ENCODE measurements at regions not wholly inside any gene's neighbourhood (a gene's known extent, or its start where the extent isn't known, plus 50 kb on each side); places are given as distances from the start of the nearest gene placed in this dataset.
"Not testable (repeated sequence)": the region's sequence is repeated elsewhere in the genome, so short reads cannot be mapped to it uniquely, and the experiment has no call there.

GRCh38 chr3:82038556-82038955 is 277.1 kb upstream of the GBE1 start:
- no peak for DNase-seq (ENCODE audit: low spot score)
- no peak for FAIRE-seq

DNA sequence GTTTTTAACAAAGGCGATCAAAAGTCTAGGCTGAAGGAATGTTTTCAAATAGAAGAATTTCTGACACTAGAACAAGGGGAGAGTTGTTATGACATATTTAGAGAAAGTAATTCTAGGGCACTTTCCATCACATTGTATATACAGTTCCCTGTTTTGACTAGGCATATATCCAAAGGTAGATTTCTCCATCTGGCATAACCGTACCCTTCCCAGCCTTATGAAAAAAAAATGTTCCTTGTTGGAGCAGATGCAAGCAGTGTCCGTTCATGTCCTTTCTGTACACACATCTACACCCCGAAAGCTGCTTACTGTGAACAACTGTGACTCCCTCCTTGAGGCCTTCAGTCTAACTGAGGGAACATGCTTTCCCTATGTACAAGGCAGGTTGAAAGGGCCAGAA is 271.7 kb upstream of the GBE1 start:
- DNase-seq (ENCODE audit: low spot score) (no peak), FAIRE-seq (no peak)

GRCh38 chr3:82031596-82031995 is 270.2 kb upstream of the GBE1 start:
- no peak for FAIRE-seq
- DNase-seq (ENCODE audit: low spot score) = no peak

- no peak for FAIRE-seq
- DNase-seq (ENCODE audit: low spot score) = no peak
Measured at GRCh38 chr3:82030916-82031315, 269.5 kb upstream of the GBE1 start.

GRCh38 chr3:82022836-82023235 is 261.4 kb upstream of the GBE1 start:
- DNase-seq (ENCODE audit: low spot score) (no peak), FAIRE-seq (no peak)

- FAIRE-seq (no peak), DNase-seq (ENCODE audit: low spot score) (no peak)
Measured at GRCh38 chr3:82020282-82020681, 258.8 kb upstream of the GBE1 start.

DNA sequence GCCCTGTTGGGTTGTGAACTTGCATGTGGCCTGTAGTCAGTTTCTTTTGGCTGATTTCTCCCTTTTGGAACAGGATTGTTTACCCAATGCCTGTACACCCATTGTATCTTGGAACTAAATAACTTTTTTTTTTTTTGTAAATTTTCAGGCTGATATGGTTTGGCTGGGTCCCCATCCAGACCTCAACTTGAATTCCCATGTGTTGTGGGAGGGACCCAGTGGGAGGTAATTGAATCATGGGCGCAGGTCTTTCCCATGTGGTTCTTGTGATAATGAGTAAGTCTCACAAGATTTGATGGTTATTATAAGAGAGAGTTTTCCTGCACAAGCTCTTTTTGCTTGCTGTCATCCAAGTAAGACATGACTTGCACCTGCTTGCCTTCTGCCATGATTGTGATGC is 253.8 kb upstream of the GBE1 start:
- DNase-seq (ENCODE audit: low spot score) (no peak), FAIRE-seq (no peak)

- FAIRE-seq (no peak), DNase-seq (ENCODE audit: low spot score) (no peak)
Measured at GRCh38 chr3:82012775-82013174, 251.3 kb upstream of the GBE1 start.

GRCh38 chr3:82011336-82011735 is 249.9 kb upstream of the GBE1 start:
- DNase-seq (ENCODE audit: low spot score) (no peak), FAIRE-seq (no peak)

GRCh38 chr3:82005266-82005665 is 243.8 kb upstream of the GBE1 start:
- no peak for DNase-seq (ENCODE audit: low spot score)
- FAIRE-seq = no peak

- FAIRE-seq (no peak), DNase-seq (ENCODE audit: low spot score) (no peak)
Measured at GRCh38 chr3:82004266-82004665, 242.8 kb upstream of the GBE1 start.

DNA sequence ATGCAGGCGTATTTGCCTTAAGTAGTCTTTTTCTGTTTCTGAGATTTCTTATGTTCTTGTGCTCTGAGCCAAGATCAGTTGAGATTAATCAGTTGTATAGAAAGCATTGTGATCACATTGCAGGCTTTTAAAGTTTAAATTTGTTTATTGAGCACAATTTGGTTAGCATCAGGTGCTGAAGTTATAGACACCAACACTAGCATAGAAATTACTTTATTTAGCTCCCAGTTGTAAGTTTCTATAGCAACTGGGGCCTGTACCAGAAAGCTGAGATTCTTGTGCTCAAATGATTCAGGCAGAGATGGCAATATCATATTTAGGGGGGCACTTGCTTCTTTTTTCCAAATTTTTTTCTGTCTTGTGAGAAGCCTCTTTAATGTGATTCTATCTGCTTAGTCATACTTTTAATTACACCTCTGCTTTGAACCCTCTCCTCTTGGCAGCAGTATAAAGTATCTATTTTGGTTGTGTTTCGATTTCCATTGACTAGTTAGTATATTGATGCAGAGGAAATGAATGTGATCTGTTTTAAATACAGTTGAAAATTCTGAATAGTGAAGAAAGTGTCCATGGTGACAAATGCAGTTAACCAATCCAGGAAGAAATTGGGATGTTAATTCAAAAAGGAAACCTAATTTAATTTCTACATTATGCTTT is 241.7 kb upstream of the GBE1 start:
- FAIRE-seq (no peak), DNase-seq (ENCODE audit: low spot score) (no peak)

GRCh38 chr3:82002491-82002890 is 241.0 kb upstream of the GBE1 start:
- DNase-seq (ENCODE audit: low spot score) (no peak), FAIRE-seq (no peak)

DNA sequence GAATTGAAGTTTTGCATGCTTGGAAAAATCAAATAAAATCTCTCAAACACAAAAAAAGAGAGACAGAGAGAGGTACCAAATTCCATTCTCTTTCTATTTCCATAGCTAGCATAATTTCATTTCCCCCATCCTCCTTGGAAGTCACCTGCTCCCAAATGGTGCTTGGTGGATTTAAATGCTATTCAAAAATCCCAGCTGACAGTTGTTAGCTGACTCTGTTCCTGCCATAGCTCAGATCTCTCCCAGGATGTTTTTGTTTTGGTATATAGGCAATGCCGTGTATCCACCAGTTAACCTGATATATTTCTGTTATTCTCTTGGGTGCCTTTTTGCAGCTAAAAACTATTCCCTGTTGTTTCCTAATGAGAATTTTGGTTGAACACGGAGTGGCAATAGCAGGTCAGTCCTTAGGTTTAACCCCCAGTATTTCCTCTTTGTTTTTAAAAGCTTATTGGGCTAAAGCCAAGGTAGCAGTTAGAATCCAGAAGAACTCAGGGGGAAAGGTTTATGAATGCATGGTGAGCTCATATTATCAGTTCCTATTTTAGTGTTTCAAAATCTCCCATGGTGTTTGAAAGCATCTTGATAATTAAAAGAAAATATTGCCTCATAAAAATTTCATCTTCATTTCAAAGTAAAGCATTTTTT is 240.0 kb upstream of the GBE1 start:
- no peak for DNase-seq (ENCODE audit: low spot score)
- no peak for FAIRE-seq

DNA sequence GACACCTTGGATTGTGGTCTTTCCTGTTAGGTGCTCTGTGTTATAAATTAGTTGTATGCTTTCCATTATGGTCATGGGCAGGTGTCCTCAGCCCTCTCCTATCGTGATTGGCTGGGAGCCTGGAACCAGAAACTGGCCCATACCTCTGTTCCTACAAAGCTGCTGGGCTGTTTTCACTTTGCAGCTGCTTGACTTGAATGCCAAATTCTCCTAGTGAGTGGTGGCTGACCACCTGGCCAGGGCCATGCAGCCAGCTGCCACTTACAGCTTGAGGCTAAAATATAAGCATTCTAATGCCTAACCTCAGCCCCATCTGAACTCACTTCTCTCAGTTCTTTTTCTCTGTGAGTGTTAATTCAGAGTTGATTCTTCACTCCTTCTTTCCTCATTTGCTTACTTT is 239.3 kb upstream of the GBE1 start:
- no peak for DNase-seq (ENCODE audit: low spot score)
- FAIRE-seq = no peak

DNA sequence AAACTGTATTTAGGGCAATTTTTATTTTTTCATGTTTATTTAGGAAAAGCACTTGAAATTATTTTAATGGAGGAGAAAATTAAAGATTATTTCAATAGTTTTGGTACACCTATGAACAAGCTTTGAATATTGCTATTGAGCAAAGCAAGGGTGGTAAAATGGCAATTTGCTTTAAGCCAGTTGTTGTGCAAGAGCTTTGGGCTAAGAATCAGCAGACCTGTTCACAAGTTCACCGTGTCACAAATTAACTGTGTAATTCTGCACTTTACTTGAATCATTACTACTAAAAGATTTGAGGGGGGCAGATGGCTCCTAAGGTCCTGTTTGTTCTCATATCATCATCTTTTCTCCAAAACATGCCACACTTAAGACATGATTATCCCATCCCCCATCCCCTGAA is 238.9 kb upstream of the GBE1 start:
- no peak for FAIRE-seq
- no peak for DNase-seq (ENCODE audit: low spot score)

GRCh38 chr3:81998907-81999306 is 237.5 kb upstream of the GBE1 start:
- no peak for FAIRE-seq
- no peak for DNase-seq (ENCODE audit: low spot score)

DNA sequence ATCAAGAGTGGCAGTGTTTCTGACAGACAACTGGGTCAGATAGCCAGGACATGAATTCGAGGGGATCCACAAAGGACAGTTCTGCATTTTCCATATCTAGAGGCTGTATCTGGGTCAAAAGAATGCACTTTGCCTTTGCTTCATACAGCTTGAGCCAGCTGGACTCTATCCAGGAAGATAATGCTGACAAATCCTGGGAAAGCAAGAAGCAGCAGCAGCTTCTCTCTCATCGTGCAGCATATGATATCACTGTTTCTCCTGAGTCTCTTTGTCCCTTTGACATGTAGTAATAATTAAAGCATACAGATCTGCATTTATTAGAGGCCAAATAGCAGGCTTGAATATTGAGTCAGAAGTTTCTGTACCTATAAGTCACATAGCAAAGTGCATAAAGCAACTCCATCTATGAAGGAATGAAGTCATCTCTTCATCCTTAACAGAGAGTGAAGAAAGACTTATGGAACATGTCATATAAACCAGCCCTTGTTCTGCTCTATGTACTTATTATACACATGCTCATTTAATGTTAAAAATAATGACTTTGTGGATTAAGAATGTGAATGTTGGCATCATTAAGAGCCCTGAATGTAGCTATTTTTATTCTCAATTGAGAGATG is 236.8 kb upstream of the GBE1 start:
- FAIRE-seq (no peak), DNase-seq (ENCODE audit: low spot score) (no peak)

DNA sequence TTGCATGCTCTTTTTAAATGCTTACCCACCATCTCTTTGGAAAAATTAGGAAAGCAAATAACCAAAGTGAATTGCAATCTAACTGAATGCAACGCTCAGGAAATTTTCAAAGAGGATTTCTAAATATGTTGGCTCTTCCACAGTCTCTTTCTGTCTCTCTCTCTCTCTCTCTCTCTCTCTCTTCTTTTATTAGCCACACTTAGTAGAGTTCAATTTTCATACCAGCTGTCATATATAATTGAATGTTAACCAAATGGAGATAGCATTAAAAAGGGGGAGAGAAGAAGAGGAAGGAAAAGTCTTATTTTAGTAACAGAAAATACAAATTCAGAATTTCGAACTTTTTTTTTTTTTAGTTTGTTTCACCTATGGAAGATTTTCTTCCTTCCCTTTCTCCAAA is 235.9 kb upstream of the GBE1 start:
- no peak for FAIRE-seq
- DNase-seq (ENCODE audit: low spot score) = no peak

DNA sequence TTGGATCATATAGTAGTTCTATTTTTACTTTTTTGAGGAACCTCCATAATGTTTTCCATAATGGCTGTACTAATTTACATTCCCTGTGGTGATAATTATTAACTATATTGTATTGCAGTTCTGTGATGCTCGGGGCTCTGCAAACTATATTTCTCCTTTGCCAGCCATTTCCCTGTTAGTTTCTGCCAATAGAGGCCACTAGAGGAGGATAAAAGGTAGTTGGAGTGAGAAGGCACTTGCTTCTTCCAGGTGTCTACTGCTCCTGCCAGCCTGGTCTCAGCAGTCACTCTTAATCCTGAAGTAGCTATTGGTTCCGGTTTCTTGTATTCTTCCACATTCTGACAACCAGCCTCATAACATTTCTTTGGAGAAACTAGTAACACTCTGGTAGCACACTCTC is 233.9 kb upstream of the GBE1 start:
- FAIRE-seq (no peak), DNase-seq (ENCODE audit: low spot score) (no peak)

- no peak for FAIRE-seq
- DNase-seq (ENCODE audit: low spot score) = no peak
Measured at GRCh38 chr3:81989758-81990157, 228.3 kb upstream of the GBE1 start.

DNA sequence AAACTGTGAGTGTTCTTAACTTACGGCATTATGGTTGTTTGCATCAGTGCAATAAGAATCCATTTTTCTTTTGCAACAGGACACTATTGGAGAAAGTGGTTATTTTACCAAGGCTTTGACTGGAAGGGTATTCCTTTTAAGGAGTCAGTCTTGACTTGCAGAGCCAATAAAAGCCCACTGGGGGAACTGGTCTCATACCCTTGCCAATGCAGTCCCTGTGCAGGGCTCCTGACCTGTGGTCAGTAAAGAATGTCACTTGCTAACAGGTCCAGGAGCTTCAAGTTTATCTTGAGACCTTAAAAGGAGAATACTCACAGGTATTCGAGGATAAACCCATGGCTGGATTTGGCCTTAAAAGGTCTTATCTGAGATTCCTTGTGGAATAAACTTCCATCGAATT is 227.8 kb upstream of the GBE1 start:
- FAIRE-seq = no peak
- no peak for DNase-seq (ENCODE audit: low spot score)

DNA sequence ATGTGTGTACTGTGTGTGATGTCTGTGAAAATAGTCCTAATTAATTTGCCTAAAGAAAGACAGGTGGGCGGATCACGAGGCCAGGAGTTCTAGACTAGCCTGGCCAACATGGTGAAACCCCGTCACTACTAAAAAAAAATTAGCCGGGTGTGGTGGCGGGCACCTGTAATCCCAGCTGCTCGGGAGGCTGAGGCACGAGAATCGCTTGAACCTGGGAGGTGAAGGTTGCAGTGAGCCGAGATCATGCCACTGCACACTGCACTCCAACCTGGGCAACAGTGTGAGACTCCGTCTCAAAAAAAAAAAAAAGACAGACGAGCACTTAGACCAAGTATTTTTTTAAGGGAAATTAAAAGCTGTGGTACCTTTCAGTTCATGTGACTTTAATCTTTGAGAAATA is 226.0 kb upstream of the GBE1 start:
- FAIRE-seq = not testable (repeated sequence)

More for the DNA sequence above, 226.0 kb upstream of the GBE1 start:
- DNase-seq (ENCODE audit: low spot score) = not testable (repeated sequence)

All from RCC 7860 (cell line).